SKM-1 (cell line): ENCODE measurements at regions not wholly inside any gene's neighbourhood (a gene's known extent, or its start where the extent isn't known, plus 50 kb on each side); places are given as distances from the start of the nearest gene placed in this dataset.
"Not testable (repeated sequence)": the region's sequence is repeated elsewhere in the genome, so short reads cannot be mapped to it uniquely, and the experiment has no call there.

Experiments
- DNase-seq: peaks from one replicate; lab custom pipeline; 2025; ENCODE audit not compliant: unreplicated experiment; lab: John Stamatoyannopoulos, UW

GRCh38 chr18:38884050-38884449 lies 1318.5 kb upstream of the CELF4 start:
- DNase-seq: no peak

- DNase-seq: no peak
Observed at GRCh38 chr18:38883111-38883510, 1317.5 kb upstream of the CELF4 start.

- DNase-seq: no peak
Observed at GRCh38 chr18:38879871-38880270, 1314.3 kb upstream of the CELF4 start.

GRCh38 chr18:38872342-38872741 lies 1306.7 kb upstream of the CELF4 start:
- no peak for DNase-seq

- DNase-seq: no peak
Observed at GRCh38 chr18:38868757-38869156, 1303.2 kb upstream of the CELF4 start.

- DNase-seq: no peak
Observed at GRCh38 chr18:38867680-38868079, 1302.1 kb upstream of the CELF4 start.

GRCh38 chr18:38851526-38851925 lies 1285.9 kb upstream of the CELF4 start:
- no peak for DNase-seq

- DNase-seq: no peak
Observed at GRCh38 chr18:38847326-38847725, 1281.7 kb upstream of the CELF4 start.

- no peak for DNase-seq
Observed at GRCh38 chr18:38843291-38843690, 1277.7 kb upstream of the CELF4 start.

GRCh38 chr18:38826247-38826646 lies 1260.6 kb upstream of the CELF4 start:
- no peak for DNase-seq

- DNase-seq: no peak
Observed at GRCh38 chr18:38811209-38811608, 1245.6 kb upstream of the CELF4 start.

- DNase-seq: no peak
Observed at GRCh38 chr18:38810789-38811188, 1245.2 kb upstream of the CELF4 start.

- no peak for DNase-seq
Observed at GRCh38 chr18:38807915-38808314, 1242.3 kb upstream of the CELF4 start.

GRCh38 chr18:38805256-38805655 lies 1239.7 kb upstream of the CELF4 start:
- DNase-seq: no peak

- DNase-seq: no peak
Observed at GRCh38 chr18:38801640-38802039, 1236.0 kb upstream of the CELF4 start.

GRCh38 chr18:38796762-38797161 lies 1231.2 kb upstream of the CELF4 start:
- no peak for DNase-seq

- DNase-seq: no peak
Observed at GRCh38 chr18:38792731-38793130, 1227.1 kb upstream of the CELF4 start.

GRCh38 chr18:38790786-38791185 lies 1225.2 kb upstream of the CELF4 start:
- DNase-seq: no peak

GRCh38 chr18:38790303-38790702 lies 1224.7 kb upstream of the CELF4 start:
- no peak for DNase-seq

- no peak for DNase-seq
Observed at GRCh38 chr18:38789141-38789540, 1223.5 kb upstream of the CELF4 start.

- DNase-seq: no peak
Observed at GRCh38 chr18:38786906-38787305, 1221.3 kb upstream of the CELF4 start.

GRCh38 chr18:38771620-38772019 lies 1206.0 kb upstream of the CELF4 start:
- DNase-seq: not testable (repeated sequence)

- no peak for DNase-seq
Observed at GRCh38 chr18:38768504-38768903, 1202.9 kb upstream of the CELF4 start.

GRCh38 chr18:38759457-38759856 lies 1193.9 kb upstream of the CELF4 start:
- DNase-seq: no peak
